ENCODE measurements at regions not wholly inside any gene's neighbourhood (a gene's known extent, or its start where the extent isn't known, plus 50 kb on each side); places are given as distances from the start of the nearest gene placed in this dataset.

DNA sequence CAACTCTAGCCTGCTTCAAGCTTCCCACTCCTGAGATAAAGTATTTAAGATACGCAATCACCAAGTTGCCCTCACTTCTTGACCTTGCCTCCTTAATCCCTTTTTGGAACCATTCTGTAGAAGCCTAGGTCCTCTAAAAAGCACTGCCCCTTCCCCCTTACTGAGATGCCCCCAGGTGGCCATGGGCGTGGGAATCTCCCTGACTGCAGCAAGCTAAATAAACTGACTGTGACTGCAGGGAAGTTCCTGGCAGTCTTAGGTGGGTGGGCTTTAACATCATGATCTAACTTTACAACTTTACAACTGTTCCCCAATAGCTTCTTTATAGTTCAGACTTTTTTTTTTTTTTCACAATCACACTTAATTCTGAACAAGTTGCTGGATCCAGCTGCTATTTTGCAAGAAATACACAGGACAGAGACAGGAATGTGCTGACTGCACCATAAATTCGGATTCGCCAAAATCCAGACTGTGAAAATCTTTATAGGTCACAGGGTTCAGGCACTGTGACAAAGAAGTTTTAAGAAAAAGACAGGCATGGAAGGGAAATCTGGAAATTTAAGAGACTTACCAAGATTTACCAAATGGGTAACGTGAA lies 344.2 kb upstream of the SULF2 start:
- CTCF ChIA-PET: interaction anchor here (0.9 to 1.1 kb wide), 2 partner anchors 77 to 235 kb away, joined by 3 to 4 read pairs; no protein-coding TSS in a partner anchor
- FAIRE-seq: no peak
- no TSS peak for BruUV-seq (replicated peaks)

More for the DNA sequence above, 344.2 kb upstream of the SULF2 start:
- Histone ChIP-seq H3K4me2 (ENCODE audit: control insufficient read depth, insufficient read depth) (no peak overlapping the region), H3K9me3 (replicated peaks; ENCODE audit: control insufficient read depth, insufficient read depth, low read length) (no peaks in the 10 kb centered on the region), H3K9ac (ENCODE audit: control insufficient read depth, insufficient read depth, low read length) (no peak overlapping the region), H3K79me2 (ENCODE audit: control insufficient read depth, insufficient read depth, low read length) (no peaks in the 10 kb centered on the region), H3K27me3 (replicated peaks in 1 of 2; ENCODE audit: control insufficient read depth in 2 of 2, insufficient read depth in 2 of 2, low read length in 1 of 2) (peaks cover 0 to 3% of the 10 kb centered on the region in 2 experiments; a peak in 2 of 4 replicates), H3K4me1 (ENCODE audit: control insufficient read depth, insufficient read depth, low read length) (no peaks in the 10 kb centered on the region), H2AFZ (ENCODE audit: control insufficient read depth, low read depth, low read length) (no peak overlapping the region), H3K27ac (ENCODE audit: control insufficient read depth, insufficient read depth) (no peak overlapping the region), H4K20me1 (ENCODE audit: control insufficient read depth, insufficient read depth) (no peaks in the 10 kb centered on the region), H3K36me3 (ENCODE audit: control insufficient read depth in 2 of 2, insufficient read depth in 2 of 2, low read length in 1 of 2) (no peaks in the 10 kb centered on the region), H3K4me3 (no peak overlapping the region)
- ChIA-PET POLR2A (no interaction called here), SMC1A (ENCODE audit: uncharacterized antibody, unreplicated experiment) (no interaction called here), RAD21 (ENCODE audit: unreplicated experiment) (no interaction called here)
- ATAC-seq (no peak), DNase-seq (ENCODE audit: low read depth, low spot score) (no peak)
- WGBS (ENCODE audit: insufficient coverage, insufficient replicate concordance, low lambda C conversion rate, missing lambda C conversion rate): 26% methylated on average over 5 of the region's 5 CpGs
- TF ChIP-seq, protein P1, sequence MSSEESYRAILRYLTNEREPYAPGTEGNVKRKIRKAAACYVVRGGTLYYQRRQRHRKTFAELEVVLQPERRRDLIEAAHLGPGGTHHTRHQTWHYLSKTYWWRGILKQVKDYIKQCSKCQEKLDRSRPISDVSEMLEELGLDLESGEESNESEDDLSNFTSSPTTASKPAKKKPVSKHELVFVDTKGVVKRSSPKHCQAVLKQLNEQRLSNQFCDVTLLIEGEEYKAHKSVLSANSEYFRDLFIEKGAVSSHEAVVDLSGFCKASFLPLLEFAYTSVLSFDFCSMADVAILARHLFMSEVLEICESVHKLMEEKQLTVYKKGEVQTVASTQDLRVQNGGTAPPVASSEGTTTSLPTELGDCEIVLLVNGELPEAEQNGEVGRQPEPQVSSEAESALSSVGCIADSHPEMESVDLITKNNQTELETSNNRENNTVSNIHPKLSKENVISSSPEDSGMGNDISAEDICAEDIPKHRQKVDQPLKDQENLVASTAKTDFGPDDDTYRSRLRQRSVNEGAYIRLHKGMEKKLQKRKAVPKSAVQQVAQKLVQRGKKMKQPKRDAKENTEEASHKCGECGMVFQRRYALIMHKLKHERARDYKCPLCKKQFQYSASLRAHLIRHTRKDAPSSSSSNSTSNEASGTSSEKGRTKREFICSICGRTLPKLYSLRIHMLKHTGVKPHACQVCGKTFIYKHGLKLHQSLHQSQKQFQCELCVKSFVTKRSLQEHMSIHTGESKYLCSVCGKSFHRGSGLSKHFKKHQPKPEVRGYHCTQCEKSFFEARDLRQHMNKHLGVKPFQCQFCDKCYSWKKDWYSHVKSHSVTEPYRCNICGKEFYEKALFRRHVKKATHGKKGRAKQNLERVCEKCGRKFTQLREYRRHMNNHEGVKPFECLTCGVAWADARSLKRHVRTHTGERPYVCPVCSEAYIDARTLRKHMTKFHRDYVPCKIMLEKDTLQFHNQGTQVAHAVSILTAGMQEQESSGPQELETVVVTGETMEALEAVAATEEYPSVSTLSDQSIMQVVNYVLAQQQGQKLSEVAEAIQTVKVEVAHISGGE (CRISPR knock-in tag; IDR thresholded peaks at IDR 0.05): no peak
- TF ChIP-seq, protein P2, sequence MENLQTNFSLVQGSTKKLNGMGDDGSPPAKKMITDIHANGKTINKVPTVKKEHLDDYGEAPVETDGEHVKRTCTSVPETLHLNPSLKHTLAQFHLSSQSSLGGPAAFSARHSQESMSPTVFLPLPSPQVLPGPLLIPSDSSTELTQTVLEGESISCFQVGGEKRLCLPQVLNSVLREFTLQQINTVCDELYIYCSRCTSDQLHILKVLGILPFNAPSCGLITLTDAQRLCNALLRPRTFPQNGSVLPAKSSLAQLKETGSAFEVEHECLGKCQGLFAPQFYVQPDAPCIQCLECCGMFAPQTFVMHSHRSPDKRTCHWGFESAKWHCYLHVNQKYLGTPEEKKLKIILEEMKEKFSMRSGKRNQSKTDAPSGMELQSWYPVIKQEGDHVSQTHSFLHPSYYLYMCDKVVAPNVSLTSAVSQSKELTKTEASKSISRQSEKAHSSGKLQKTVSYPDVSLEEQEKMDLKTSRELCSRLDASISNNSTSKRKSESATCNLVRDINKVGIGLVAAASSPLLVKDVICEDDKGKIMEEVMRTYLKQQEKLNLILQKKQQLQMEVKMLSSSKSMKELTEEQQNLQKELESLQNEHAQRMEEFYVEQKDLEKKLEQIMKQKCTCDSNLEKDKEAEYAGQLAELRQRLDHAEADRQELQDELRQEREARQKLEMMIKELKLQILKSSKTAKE (IDR thresholded peaks at IDR 0.05; ENCODE audit: low read depth, poor library complexity, severe bottlenecking): no peak
- intact Hi-C loops (cut with micrococcal nuclease; ENCODE audit: unreplicated experiment) (no loop called here), in situ Hi-C loops (cut with MboI) (no loop called here)
